RKO (cell line): ENCODE measurements at regions not wholly inside any gene's neighbourhood (a gene's known extent, or its start where the extent isn't known, plus 50 kb on each side); places are given as distances from the start of the nearest gene placed in this dataset.
"Not testable (repeated sequence)": the region's sequence is repeated elsewhere in the genome, so short reads cannot be mapped to it uniquely, and the experiment has no call there.

Experiments
- DNase-seq: peaks from one replicate; pipeline ENCODE4 v3.0.0-alpha.2; 2016; ENCODE audit warnings: low spot score

DNA sequence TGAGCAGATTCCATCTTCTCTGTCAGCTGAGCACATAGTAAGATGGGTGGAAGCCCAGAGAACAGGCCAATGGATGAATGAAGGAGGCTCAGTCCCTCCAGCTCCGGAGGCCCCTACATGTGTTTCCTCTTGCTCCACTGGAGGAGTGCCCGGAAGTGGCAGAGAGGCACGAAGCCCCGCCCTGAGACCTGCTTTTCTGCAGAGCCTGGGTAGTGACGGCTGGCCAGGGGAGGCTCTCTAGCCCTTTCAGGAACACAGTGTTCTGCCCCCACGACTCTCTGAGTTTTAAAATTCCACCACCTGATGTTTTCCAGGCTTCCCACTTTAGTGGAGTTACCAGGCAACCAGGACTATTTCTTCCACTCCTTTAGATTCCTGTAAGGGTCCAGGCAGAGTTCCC is 149.4 kb upstream of the SLC6A11 start:
- no peak for DNase-seq

DNA sequence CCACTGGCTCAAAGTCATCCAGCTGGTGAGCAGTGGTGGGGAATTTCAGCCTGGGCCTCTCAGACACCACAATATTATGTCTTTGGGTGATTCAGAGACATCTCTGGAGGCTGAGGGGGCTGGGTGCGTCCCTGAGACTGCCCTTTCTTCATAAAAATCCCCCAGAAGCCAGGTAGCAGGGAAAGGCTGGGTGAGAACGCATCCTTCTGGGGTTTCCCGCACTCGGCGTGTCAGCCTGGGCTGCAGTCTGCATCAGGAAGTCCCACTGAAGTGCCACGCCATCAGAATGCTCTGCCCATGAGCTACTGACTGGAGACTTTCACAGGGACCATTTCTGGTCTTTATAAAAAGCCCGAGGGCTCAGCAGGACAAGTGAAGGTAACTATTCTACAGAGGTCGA is 148.8 kb upstream of the SLC6A11 start:
- DNase-seq = no peak

DNA sequence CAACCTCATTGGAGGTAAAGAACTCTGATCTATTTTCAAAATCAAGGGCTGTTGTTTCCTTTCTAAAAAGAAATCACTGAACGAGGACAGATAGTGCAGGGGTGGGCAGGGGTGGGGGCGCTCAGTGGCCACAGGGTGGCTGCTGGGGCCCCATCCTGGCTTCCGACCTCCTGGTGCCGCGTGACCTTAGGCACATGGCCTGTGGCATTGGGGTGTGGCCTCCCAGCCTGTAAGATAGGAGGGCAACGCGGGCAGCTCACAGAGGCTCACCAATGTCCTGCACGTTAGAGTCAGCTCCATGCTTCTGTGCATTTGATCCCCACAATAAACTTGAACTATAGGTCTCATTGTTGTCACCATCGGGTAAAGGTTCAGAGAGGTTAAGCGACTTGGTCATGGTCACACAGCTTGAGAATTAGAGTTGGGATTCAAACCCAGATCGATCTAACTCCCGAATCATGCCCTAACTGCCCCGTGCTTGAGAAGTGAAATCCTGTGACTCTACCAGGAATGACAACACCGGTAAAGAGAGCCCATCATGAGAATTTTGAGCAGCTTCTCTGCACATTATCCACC is 148.0 kb upstream of the SLC6A11 start:
- no peak for DNase-seq

GRCh38 chr3:10669490-10670048 is 146.5 kb upstream of the SLC6A11 start:
- no peak for DNase-seq

- no peak for DNase-seq
These were observed 143.6 kb upstream of the SLC6A11 start for GRCh38 chr3:10672422-10672821.

GRCh38 chr3:10674578-10674977 is 141.4 kb upstream of the SLC6A11 start:
- DNase-seq = no peak

GRCh38 chr3:10676905-10677304 is 139.1 kb upstream of the SLC6A11 start:
- DNase-seq = no peak

- no peak for DNase-seq
These were observed 137.1 kb upstream of the SLC6A11 start for GRCh38 chr3:10678796-10679376.

GRCh38 chr3:10680796-10681195 is 135.2 kb upstream of the SLC6A11 start:
- no peak for DNase-seq

DNA sequence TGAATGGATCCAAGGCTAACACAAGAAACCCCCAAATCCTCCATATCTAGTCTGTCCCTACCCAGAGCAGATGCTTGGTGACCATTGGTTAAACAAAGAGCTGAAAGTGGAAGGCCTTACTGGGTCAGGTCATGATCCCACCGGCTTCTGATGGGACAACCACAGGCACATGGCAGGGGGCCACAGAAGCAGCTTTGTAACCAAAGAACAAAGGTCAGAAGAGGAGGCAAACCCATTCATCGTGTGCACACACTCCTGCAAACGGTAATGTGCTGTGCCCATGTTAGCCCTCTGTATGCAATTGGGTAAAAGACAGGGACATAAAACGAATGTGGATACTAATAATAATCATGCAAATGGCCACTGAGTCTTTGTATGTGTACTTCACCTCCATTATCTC is 133.3 kb upstream of the SLC6A11 start:
- DNase-seq = no peak

DNA sequence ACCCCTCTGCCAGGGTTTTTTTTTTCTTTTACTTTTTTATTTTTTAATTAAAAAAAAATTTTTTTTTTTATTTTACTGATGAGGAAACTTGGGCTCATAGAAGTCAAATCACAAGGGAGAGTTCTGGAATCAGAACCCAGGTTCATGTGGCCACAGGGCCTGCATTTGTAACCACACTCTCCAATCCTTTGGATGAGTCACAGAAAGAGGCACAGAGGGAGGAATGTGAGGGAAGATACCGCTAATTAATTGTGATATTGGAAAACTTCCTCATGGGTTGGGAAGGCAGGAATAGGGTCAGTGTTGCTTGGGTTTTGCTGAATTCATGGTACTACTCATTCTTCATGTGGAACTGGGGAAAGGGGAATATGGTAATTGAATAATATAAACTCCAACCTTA is 132.9 kb upstream of the SLC6A11 start:
- DNase-seq = no peak

DNA sequence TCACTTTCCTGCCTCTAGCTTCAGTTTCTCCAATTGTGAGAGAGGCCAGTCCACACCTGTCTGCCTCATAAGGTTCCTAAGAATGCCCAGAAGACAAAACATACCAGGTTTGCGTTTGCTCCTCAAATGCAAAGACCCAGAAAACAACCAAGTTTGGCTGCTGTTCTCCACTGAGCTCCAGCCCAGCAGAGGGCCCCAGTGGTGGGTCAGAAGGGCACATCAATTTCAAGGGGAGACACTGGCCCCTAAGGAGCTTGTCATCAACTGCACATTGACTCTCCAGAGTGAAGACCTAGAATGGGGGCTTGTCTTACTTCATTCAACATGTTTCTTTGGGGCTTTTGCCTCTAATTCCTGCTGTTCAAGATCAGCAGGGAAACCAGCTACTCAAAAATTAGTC is 127.9 kb upstream of the SLC6A11 start:
- no peak for DNase-seq

GRCh38 chr3:10688548-10689172 is 127.4 kb upstream of the SLC6A11 start:
- no peak for DNase-seq

GRCh38 chr3:10692039-10692622 is 123.9 kb upstream of the SLC6A11 start:
- no peak for DNase-seq

DNA sequence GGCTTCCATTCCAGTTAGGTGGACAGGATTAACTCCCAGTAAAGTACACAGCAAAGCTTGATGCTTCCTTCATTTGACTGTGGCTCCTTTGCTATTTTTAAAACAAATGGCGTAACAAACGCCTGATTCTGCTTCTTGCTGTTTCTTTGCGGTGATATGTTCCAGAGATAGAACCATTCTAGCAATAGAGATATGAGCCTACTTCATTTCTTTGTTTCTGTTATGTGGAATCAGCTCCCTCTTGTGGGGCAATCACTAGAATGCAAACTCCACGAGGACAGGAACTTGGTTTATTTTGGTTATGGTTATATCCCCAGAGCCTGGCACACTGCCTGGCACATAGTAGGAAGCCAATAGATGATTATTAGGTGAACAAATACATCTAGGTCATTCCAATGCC is 122.6 kb upstream of the SLC6A11 start:
- DNase-seq = peak; percentile 23

DNA sequence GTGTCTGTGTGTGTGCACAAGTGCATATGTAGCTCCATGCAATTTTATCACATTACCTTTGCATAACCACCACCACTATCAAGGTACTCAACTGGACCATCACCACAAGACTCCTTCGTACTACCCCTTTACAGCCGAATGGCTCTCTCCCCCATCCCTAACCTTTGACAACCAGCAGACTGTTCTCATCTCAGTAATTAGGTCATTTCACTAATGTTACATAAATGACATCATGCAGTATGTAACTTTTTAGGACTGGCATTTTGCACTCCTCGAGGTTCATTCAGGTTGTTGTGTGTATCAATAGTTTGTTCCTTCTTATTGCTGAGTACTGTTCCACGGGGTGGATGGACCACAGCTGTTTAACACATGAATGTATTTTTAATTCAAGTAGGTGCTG is 121.8 kb upstream of the SLC6A11 start:
- no peak for DNase-seq

DNA sequence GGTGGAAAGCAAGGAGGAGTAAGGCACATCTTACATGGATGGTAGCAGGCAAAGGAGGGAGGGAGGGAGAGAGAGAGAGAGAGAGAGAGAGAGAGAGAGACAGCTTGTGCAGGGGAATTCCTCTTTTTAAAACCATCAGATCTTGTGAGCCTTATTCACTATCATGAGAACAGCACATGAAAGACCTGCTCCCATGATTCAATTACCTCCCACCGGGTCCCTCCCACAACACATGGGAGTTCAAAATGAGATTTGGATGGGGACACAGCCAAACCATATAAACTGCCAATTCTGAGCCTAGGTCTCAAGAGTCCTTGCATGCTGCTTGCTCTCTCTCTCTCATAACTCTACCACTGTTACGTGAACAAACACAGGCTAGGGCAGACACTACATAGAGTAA is 120.8 kb upstream of the SLC6A11 start:
- DNase-seq = not testable (repeated sequence)

- DNase-seq = no peak
These were observed 120.3 kb upstream of the SLC6A11 start for GRCh38 chr3:10695595-10696285.

DNA sequence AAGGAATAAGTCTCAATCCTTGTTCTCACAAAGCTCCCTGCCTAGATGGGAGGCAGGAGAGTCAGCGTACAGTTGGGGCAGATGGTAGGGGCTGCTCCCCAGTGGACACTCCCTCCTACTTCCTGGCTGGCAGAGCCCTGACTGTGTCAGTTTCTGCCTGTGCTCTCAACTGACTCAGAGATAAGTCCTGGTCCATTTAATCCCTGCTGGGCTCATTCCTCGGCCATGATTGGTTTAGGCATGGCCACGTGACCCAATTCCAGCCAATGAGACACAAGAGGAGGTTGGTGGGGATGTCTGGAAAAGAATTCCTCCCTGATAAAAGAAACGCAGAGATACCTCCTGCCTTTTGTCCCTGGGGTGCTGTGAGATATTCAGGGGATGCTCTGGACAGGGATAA is 118.1 kb upstream of the SLC6A11 start:
- peak; percentile 32 for DNase-seq

- no peak for DNase-seq
These were observed 115.2 kb upstream of the SLC6A11 start for GRCh38 chr3:10700821-10701220.

DNA sequence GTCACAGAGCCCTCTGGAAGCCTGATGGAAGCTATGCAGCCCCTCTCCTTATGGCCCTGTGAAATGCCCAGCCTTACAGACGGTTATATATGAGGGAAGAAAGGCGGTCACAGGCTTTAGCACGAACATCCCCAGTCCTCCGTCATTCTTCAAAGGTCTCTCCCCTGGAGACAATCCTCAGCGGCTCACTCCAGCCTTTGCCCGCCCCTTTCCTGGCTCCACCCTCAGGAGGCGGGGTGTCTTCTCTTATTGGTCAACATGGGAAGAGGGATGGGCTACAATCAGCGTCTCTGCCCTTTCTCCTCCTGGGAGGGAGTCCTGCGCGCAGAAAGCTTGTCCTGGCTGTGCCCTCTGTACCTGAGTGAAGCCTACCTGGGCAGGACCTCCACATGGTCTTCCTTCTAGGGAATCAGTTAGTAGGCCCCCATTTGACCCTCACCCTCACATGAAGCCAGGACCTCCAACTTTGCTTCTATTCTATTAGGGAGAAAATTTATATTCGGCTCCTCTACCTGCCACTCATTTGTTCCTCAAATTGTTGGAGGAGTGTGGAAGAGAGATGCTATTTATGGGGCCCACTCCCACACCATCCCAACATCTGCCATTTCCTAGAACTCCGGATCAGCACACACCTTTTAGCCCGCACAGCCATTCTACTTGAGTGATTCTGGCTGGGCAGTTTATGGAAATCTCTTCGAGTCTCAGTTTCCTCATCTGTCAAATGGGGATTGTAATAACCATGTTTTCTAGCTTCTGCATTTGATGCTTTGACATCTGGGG is 112.9 kb upstream of the SLC6A11 start:
- DNase-seq = no peak

GRCh38 chr3:10703875-10704274 is 112.2 kb upstream of the SLC6A11 start:
- DNase-seq = peak; percentile 54
